Activated B cell treated with CpG ODN at 0.5 μM for 24 hours (primary cell): ENCODE measurements at regions not wholly inside any gene's neighbourhood (a gene's known extent, or its start where the extent isn't known, plus 50 kb on each side); places are given as distances from the start of the nearest gene placed in this dataset.

Experiments used
- ATAC-seq: fragments of 200-7000 bp; cut with Tn5 transposase; one replicate; pipeline ENCODE4 v1.10.0; 2021; ENCODE audit warnings: low read depth, mild to moderate bottlenecking, moderate library complexity
- CTCF ChIA-PET: fragments of 350-600 bp; sonication (Branson Sonifier 250); formaldehyde crosslinking; loops from one replicate; lab custom pipeline; 2021; ENCODE audit warnings: antibody characterized with exemption; lab: Charles Lee
- POLR2A ChIA-PET: fragments of 350-600 bp; sonication (Branson Sonifier 250); formaldehyde crosslinking; loops from one replicate; lab custom pipeline; 2021; ENCODE audit warnings: antibody characterized with exemption; lab: Charles Lee
- DNase-seq: peaks from one replicate; pipeline ENCODE4 v3.0.0; 2022
- H3K27ac Mint-ChIP-seq: one replicate; pipeline ENCODE4 v1.8.0; 2020; ENCODE audit warnings: mixed read lengths
- H3K27me3 Mint-ChIP-seq: one replicate; pipeline ENCODE4 v1.8.0; 2021; ENCODE audit warnings: mixed read lengths
- H3K36me3 Mint-ChIP-seq: one replicate; pipeline ENCODE4 v1.8.0; 2021; ENCODE audit warnings: low read depth, mixed read lengths
- H3K4me1 Mint-ChIP-seq: one replicate; pipeline ENCODE4 v1.8.0; 2021; ENCODE audit warnings: mixed read lengths
- H3K4me3 Mint-ChIP-seq: one replicate; pipeline ENCODE4 v1.8.0; 2020; ENCODE audit warnings: mild to moderate bottlenecking, mixed read lengths
- H3K9me3 Mint-ChIP-seq: one replicate; pipeline ENCODE4 v1.8.0; 2020; ENCODE audit warnings: mixed read lengths
- intact Hi-C: fragments of 100-400 bp; cut with micrococcal nuclease; formaldehyde crosslinking; loops from one replicate; pipeline ENCODE4 v1.15.1; 2024
- TF ChIP-seq, protein P1 (sequence below): fragments of 200-600 bp; IDR thresholded peaks from one replicate; pipeline ENCODE4 v1.8.0; 2022; ENCODE audit warnings: antibody characterized with exemption, mild to moderate bottlenecking

DNA sequence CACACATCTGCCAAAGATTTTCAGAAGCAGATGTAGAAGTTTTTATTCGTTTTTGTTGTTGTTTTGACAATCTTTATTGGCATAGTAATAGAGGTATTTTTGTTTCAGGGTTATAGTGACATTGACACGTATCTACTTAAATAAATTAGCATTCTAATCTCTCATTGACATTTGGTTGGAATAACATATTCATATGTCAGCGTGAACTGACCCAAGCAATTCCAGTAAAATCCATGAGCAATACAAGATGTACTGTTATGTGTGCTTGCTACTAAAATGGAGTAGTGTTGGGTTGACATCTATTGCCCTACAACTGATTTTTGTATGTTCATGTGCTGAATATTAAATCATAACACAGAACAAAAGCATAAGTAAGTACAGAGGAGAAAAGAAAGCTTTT, 284.4 kb upstream of the SMC2 start:
- TF ChIP-seq, protein P1, sequence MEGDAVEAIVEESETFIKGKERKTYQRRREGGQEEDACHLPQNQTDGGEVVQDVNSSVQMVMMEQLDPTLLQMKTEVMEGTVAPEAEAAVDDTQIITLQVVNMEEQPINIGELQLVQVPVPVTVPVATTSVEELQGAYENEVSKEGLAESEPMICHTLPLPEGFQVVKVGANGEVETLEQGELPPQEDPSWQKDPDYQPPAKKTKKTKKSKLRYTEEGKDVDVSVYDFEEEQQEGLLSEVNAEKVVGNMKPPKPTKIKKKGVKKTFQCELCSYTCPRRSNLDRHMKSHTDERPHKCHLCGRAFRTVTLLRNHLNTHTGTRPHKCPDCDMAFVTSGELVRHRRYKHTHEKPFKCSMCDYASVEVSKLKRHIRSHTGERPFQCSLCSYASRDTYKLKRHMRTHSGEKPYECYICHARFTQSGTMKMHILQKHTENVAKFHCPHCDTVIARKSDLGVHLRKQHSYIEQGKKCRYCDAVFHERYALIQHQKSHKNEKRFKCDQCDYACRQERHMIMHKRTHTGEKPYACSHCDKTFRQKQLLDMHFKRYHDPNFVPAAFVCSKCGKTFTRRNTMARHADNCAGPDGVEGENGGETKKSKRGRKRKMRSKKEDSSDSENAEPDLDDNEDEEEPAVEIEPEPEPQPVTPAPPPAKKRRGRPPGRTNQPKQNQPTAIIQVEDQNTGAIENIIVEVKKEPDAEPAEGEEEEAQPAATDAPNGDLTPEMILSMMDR = no peak
- Mint-ChIP-seq H3K4me1 (no peaks in the 10 kb centered on the region), H3K36me3 (no peaks in the 10 kb centered on the region), H3K27me3 (no peaks in the 10 kb centered on the region), H3K27ac (no peak overlapping the region), H3K4me3 (no peak overlapping the region), H3K9me3 (no peaks in the 10 kb centered on the region)
- intact Hi-C loops = no loop called here
- ATAC-seq = no peak
- CTCF ChIA-PET = no interaction called here
- POLR2A ChIA-PET = no interaction called here
- DNase-seq = no peak

DNA sequence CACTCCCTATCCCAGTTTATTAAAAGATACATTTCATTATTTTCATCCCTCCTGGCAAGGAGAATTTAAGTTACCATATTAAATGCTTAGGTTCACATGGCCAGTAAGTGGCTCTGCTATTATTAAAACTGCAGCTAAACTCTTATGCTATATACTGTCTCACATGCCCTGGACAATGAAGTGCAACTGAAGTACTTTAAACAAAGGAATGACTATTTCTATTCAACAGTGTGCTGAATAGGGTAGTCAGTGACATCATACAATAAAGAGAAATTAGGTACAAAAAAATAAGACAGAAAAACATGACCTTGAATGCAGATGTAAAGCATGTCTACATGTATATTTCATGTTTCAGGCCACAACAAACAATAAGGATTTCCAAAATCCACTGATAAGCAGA, 282.6 kb upstream of the SMC2 start:
- ChIA-PET CTCF (no interaction called here), POLR2A (no interaction called here)
- no peaks in the 10 kb centered on the region for H3K9me3 Mint-ChIP-seq
- H3K36me3 Mint-ChIP-seq = no peaks in the 10 kb centered on the region
- no peaks in the 10 kb centered on the region for H3K4me1 Mint-ChIP-seq
- H3K27me3 Mint-ChIP-seq = no peaks in the 10 kb centered on the region
- no peak for DNase-seq
- TF ChIP-seq, protein P1 = no peak
- no peak for ATAC-seq
- no peak overlapping the region for H3K27ac Mint-ChIP-seq
- intact Hi-C loops = no loop called here
- H3K4me3 Mint-ChIP-seq = no peak overlapping the region

DNA sequence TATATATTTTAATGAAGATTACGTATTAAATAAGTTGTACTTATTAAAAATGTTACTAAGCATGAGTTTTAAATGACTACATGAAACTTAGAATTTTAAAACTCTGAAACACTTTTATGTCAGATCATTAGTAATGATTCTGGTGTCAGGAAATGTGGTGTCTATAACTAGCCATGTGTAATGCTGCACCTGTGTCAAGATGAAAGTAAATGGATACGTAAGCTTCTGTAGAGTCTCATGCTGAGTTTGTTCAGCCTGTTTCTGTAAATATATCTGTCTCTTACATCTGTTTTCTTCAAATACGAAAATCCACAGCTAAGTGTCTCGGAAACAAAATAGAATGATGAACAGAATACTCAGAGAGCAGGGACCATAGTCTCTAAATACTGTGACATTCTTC, 278.0 kb upstream of the SMC2 start:
- no peaks in the 10 kb centered on the region for H3K36me3 Mint-ChIP-seq
- TF ChIP-seq, protein P1 = no peak
- H3K9me3 Mint-ChIP-seq = no peaks in the 10 kb centered on the region
- ChIA-PET CTCF (no interaction called here), POLR2A (no interaction called here)
- no peaks in the 10 kb centered on the region for H3K4me1 Mint-ChIP-seq
- ATAC-seq (no peak), DNase-seq (no peak)
- no peak overlapping the region for H3K27ac Mint-ChIP-seq
- no peaks in the 10 kb centered on the region for H3K27me3 Mint-ChIP-seq
- H3K4me3 Mint-ChIP-seq = no peak overlapping the region
- intact Hi-C loops = no loop called here

DNA sequence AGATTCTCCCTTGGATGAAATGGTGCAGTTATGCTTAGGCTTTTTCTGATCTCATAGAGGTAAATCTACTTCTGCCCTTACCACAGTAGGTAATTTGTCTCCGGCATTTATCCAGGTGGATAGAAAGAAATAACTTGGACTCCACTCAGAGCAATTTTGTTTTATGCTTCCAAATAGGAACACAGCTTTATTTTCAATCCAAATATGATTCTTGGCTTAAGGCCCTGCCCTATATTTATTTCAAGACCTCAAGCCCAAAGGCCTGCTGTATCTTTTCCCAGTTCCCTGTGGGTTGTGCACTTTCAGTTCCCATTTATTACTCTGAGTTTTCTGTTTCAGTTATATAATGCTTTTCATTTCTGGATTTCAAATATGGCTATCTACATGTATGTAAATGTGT, 274.2 kb upstream of the SMC2 start:
- TF ChIP-seq, protein P1 = no peak
- DNase-seq (no peak), ATAC-seq (no peak)
- Mint-ChIP-seq H3K4me1 (no peaks in the 10 kb centered on the region), H3K4me3 (no peak overlapping the region), H3K9me3 (no peaks in the 10 kb centered on the region), H3K27ac (no peak overlapping the region), H3K27me3 (no peaks in the 10 kb centered on the region), H3K36me3 (no peaks in the 10 kb centered on the region)
- ChIA-PET CTCF (no interaction called here), POLR2A (no interaction called here)
- intact Hi-C loops = no loop called here

DNA sequence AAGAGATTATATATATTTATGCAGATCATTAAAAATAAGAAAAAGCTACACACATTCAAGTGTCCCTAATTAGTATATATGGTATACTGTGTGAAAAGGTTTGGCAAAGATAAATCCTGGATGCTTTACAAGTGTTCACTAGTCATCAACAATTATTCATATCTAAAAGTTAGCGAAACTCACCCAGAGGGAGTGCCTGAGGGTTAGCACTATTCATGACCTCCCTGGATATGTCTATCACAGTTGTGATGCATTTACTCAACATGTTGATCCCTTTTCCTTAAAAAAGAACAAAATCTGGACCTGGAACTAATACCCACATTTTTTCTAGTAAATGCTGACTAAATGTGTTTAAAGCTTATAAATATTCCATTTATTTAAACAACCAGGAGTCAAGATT, 273.0 kb upstream of the SMC2 start:
- ChIA-PET CTCF (no interaction called here), POLR2A (no interaction called here)
- no peaks in the 10 kb centered on the region for H3K27me3 Mint-ChIP-seq
- DNase-seq (no peak), ATAC-seq (no peak)
- intact Hi-C loops = no loop called here
- no peak overlapping the region for H3K27ac Mint-ChIP-seq
- H3K4me3 Mint-ChIP-seq = no peak overlapping the region
- no peaks in the 10 kb centered on the region for H3K36me3 Mint-ChIP-seq
- H3K4me1 Mint-ChIP-seq = no peaks in the 10 kb centered on the region
- no peaks in the 10 kb centered on the region for H3K9me3 Mint-ChIP-seq
- TF ChIP-seq, protein P1 = no peak
